ENCODE measurements at regions not wholly inside any gene's neighbourhood (a gene's known extent, or its start where the extent isn't known, plus 50 kb on each side); places are given as distances from the start of the nearest gene placed in this dataset.

DNA sequence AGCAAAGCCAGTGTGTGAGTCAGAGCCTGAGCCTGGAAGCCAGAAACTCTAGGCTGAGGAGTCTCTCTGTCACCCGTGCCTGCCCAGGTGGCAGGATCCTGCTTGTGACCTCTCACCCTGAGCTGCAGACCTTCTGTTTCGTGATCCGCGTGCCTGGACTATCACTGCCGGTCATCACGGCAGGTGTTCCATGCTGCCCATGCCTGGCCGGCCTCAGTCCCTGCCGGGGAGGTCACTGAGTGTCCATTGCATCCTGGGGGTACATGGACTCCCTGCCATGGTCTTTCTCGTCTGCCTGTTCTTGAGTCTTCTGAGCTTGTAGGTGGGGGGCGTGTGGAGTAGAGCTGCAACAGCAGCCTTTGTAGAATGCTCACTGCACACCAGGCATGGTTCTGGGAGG lies 1032.4 kb downstream of the TBC1D22A start:
- Histone ChIP-seq H3K36me3 (no peaks in the 10 kb centered on the region), H3K9me3 (peaks cover 2% of the 10 kb centered on the region), H3K27ac (no peak overlapping the region), H3K27me3 (replicated peaks; ENCODE audit: insufficient read depth) (no peaks in the 10 kb centered on the region), H3K4me3 (no peak overlapping the region), H3K4me1 (ENCODE audit: control insufficient read depth in 1 of 2, low read depth in 2 of 2) (no peaks in the 10 kb centered on the region)
- DNase-seq (ENCODE audit: low spot score), result no peak
- ATAC-seq (ENCODE audit: insufficient number of reproducible peaks, low FRiP score, low read depth), result no peak
- TF ChIP-seq, protein P1, sequence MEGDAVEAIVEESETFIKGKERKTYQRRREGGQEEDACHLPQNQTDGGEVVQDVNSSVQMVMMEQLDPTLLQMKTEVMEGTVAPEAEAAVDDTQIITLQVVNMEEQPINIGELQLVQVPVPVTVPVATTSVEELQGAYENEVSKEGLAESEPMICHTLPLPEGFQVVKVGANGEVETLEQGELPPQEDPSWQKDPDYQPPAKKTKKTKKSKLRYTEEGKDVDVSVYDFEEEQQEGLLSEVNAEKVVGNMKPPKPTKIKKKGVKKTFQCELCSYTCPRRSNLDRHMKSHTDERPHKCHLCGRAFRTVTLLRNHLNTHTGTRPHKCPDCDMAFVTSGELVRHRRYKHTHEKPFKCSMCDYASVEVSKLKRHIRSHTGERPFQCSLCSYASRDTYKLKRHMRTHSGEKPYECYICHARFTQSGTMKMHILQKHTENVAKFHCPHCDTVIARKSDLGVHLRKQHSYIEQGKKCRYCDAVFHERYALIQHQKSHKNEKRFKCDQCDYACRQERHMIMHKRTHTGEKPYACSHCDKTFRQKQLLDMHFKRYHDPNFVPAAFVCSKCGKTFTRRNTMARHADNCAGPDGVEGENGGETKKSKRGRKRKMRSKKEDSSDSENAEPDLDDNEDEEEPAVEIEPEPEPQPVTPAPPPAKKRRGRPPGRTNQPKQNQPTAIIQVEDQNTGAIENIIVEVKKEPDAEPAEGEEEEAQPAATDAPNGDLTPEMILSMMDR (IDR thresholded peaks at IDR 0.05), result no peak

GRCh38 chr22:47793304-47794101 lies 1031.1 kb downstream of the TBC1D22A start:
- Histone ChIP-seq H3K9me3 (no peaks in the 10 kb centered on the region), H3K27ac (no peak overlapping the region), H3K36me3 (no peaks in the 10 kb centered on the region), H3K4me3 (no peak overlapping the region), H3K4me1 (ENCODE audit: control insufficient read depth in 1 of 2, low read depth in 2 of 2) (no peaks in the 10 kb centered on the region), H3K27me3 (replicated peaks; ENCODE audit: insufficient read depth) (no peaks in the 10 kb centered on the region)
- DNase-seq (ENCODE audit: low spot score), result no peak
- TF ChIP-seq, protein P1 (IDR thresholded peaks at IDR 0.05), result no peak
- ATAC-seq (ENCODE audit: insufficient number of reproducible peaks, low FRiP score, low read depth), result no peak

DNA sequence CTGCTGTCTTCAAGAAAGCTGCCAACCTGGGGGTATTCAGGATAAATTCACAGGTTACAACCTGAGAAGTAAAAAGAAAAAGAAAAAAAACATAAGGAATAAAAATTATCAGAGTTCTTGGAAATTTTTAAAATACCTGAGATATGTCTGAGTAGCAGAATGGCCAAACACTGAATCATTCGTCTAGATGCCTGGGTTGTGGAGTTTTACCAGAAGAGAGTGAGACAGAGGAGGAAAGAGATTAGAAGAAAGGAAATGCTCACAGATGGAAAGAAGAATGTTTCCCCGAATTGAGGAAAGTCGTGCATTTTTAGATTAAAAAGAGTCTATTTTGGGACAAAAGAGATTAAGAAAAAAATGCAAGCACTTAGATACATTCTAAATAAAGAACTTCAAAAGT lies 1026.7 kb downstream of the TBC1D22A start:
- Histone ChIP-seq H3K27ac (no peak overlapping the region), H3K36me3 (no peaks in the 10 kb centered on the region), H3K4me3 (no peak overlapping the region), H3K27me3 (replicated peaks; ENCODE audit: insufficient read depth) (no peaks in the 10 kb centered on the region), H3K4me1 (ENCODE audit: control insufficient read depth in 1 of 2, low read depth in 2 of 2) (no peaks in the 10 kb centered on the region), H3K9me3 (peaks cover 5% of the 10 kb centered on the region)
- TF ChIP-seq, protein P1 (IDR thresholded peaks at IDR 0.05), result no peak
- no peak for ATAC-seq (ENCODE audit: insufficient number of reproducible peaks, low FRiP score, low read depth)
- DNase-seq (ENCODE audit: low spot score), result no peak

GRCh38 chr22:47788461-47788860 lies 1026.0 kb downstream of the TBC1D22A start:
- Histone ChIP-seq H3K4me3 (no peak overlapping the region), H3K27ac (no peak overlapping the region), H3K27me3 (replicated peaks; ENCODE audit: insufficient read depth) (no peaks in the 10 kb centered on the region), H3K4me1 (ENCODE audit: control insufficient read depth in 1 of 2, low read depth in 2 of 2) (no peaks in the 10 kb centered on the region), H3K9me3 (peaks cover 5% of the 10 kb centered on the region), H3K36me3 (no peaks in the 10 kb centered on the region)
- ATAC-seq (ENCODE audit: insufficient number of reproducible peaks, low FRiP score, low read depth) (no peak), DNase-seq (ENCODE audit: low spot score) (no peak)
- TF ChIP-seq, protein P1 (IDR thresholded peaks at IDR 0.05), result no peak

DNA sequence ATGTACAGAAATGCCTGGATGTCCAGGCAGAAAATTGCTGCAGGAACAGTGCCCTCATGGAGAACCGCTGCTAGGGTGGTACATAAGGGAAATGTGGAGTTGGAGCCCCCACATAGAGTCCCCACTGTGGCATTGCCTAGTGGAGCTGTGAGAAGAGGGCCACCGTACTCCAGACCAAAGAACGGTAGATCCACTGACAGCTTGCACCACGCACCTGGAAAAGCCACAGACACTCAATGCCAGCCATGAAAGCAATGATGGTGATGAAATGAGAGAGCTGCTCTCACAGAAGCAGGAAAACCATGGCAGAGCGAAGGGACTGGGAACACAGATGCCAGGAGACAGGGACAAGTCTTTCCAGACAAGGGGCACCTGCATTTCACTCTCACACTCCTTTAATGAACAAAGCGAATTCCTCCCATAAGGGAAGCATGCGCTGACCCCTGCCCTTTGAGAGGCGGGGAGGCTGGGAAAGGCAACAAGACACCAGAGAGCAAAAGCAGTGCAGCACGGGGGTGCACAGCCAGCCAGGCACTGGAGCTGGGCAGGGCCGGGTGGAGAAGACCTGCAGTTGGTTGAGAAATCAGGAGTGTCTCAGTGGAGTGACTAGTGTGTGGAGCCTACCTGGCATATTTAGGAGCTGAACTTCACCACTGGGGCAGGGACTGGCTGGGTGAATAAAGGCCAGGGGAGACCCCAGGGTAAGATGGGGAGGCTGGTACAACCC lies 1025.2 kb downstream of the TBC1D22A start:
- H3K27me3 ChIP-seq (replicated peaks; ENCODE audit: insufficient read depth), result no peaks in the 10 kb centered on the region
- ATAC-seq (ENCODE audit: insufficient number of reproducible peaks, low FRiP score, low read depth) (no peak), DNase-seq (ENCODE audit: low spot score) (no peak)
- H3K27ac ChIP-seq, result no peak overlapping the region
- no peak overlapping the region for H3K4me3 ChIP-seq
- TF ChIP-seq, protein P1 (IDR thresholded peaks at IDR 0.05), result no peak
- no peaks in the 10 kb centered on the region for H3K4me1 ChIP-seq (ENCODE audit: control insufficient read depth in 1 of 2, low read depth in 2 of 2)
- H3K36me3 ChIP-seq, result no peaks in the 10 kb centered on the region
- peaks cover 5% of the 10 kb centered on the region for H3K9me3 ChIP-seq
